GDM1 (cell line): ENCODE measurements at regions not wholly inside any gene's neighbourhood (a gene's known extent, or its start where the extent isn't known, plus 50 kb on each side); places are given as distances from the start of the nearest gene placed in this dataset.
"Not testable (repeated sequence)": the region's sequence is repeated elsewhere in the genome, so short reads cannot be mapped to it uniquely, and the experiment has no call there.

ENCODE experiments used
- DNase-seq: peaks from one replicate; lab custom pipeline; 2025; lab: John Stamatoyannopoulos, UW

DNA sequence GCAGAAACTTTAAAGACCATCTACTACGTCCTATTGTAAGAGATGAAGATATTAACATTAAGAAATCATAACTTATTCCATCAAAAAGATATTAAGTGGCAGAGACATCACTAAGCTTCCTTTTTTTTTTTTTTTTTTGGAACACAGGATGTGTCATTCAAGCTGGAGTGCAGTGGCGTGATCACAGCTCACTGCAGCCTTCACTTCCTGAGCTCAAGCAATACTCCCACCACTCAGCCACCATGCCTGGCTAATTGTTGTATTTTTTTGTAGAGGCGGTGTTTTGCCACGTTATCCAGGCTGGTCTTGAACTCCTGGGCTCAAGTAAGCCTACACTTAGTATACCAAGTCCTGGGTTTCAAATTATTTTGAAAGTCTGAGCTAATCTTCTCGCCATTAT, 169.7 kb upstream of the KCTD7 start:
- peak; percentile 42 for DNase-seq

DNA sequence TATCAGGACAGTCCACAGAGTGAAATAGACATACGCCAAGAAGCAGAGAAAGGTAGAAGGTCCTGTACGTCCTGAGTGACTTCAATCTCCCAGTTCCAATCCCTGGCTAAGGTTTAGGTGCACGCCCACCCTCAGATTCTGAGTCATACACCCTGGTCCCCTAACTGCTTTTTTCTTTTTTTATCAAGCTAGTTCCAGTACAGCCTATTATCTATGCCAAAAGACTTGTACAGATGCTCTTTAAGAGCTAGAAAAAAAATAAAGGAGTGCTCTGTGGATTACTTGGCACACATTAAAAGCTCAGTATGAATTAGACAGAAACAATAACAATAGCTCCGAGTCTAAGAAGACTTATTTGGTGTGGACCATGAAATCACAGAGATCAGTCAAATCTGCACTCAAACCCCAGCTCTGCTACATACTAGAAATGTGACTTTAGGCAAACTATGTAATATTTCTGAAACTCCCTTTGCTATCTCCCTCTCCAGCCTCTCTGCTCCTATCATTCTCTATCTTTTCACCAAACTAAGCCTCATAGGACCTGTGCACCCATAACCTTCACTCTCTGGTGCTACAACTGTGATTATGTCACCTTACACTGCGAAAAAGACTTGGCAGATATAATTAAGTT, 168.8 kb upstream of the KCTD7 start:
- DNase-seq: not testable (repeated sequence)

DNA sequence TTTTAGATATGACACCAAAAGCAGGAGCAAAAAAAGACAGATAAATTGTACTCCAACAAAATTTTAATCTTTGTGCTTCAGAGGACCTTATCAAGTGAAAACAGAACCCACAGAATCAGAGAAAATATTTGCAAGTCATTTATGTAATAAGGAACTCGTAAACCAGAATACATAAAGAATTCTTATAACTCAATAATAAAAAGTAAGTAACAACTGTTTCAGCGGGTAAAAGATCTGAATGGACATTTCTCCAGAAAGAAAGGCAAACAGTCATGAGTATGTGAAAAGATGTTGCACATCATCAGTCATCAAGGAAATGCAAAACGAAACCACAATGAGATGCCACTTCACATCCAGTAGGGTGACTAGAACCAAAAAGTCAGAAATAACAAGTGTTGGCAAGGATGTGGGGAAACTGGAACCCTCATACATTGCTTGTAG, 167.7 kb upstream of the KCTD7 start:
- no peak for DNase-seq

DNA sequence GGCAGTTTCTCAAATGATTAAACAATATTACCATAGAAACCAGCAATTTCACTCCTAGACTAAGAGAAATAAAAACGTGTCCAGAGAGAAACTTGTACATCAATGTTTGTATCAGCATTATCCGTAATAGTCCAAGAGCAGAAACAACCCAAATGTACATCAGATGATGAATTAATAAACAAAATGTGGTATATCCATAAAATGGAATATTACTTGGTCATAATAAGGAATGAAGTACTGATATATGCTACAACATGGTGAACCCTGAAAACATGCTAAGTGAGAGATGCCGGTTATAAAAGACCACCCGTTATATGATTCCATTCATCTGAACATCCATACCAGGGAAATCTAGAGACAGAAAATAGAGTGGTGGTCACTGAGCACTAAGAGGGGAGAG, 167.3 kb upstream of the KCTD7 start:
- DNase-seq: not testable (repeated sequence)

DNA sequence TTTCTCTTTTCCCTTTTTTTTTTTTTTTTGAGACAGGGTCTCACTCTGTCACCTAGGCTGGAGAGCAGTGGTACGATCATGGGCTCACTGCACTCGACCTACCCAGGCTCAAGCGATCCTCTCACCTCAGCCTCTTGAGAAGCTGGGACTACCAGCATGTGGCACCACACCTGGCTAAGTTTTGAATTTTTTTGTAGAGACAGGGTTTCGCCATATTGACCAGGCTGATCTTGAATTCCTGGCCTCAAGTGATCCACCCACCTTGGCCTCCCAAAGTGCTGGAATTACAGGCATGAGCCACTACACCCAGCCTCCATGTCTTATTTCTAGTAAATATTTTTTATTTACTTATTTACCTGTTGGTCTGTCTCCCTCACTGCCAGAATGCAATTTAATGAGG, 165.8 kb upstream of the KCTD7 start:
- not testable (repeated sequence) for DNase-seq

DNA sequence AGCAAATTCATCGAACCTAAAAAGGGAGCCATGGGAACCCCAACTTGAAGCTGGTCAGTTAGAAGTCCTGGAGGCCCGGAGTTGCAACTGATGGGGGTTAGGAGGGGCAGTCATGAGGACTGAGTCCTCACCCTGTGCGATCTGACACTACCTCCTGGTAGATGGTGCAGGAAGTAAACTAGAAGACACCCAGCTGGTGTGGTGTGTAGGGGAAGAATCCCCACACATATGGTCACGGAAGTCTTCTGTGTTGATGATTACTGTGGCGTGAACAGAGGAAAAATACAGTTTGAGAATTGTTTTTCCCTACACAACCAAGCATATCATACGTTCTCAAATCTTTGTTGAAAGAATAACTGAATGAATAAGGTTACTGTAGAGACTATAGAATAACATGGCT, 164.6 kb upstream of the KCTD7 start:
- no peak for DNase-seq

DNA sequence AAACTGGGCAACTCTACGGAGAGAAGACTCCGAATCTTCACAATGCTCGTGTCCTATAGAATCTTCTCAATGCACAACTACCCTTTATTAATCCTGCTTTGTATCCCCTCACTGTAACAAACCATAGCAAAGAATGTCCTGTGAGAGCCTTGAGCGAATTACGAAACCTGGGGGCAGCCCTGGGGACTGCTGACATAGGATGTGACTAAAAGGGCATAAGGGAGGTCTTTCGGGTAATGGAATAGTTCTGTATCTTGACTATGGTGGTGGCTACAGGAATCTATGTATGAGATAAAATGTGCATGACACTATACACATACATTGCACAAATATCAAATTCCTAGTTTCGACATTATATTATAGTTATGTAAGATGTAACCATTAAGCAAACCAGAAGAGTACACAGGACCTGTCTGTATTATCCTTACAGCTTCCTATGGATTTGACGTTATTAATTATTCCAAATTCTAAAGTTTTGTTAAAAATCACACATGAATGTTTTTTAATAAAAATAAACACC, 162.5 kb upstream of the KCTD7 start:
- no peak for DNase-seq

DNA sequence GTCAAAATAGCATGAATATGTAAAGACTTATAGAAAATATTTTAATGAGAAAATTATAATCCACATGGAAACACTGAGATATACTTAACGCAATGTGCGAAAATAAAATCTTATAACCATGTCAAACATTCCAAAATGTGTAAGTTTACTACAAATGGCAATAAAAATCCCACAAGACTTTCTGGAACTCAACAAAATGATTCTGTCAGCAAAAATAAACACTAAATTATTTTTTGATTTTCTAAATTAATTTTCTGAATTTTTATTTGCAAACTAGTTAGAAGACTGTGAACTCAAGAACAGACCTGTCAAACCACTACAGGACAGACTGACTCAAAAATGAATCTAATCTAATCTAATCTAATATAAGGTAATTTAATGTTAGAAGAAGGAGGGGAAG, 160.8 kb upstream of the KCTD7 start:
- DNase-seq: no peak

DNA sequence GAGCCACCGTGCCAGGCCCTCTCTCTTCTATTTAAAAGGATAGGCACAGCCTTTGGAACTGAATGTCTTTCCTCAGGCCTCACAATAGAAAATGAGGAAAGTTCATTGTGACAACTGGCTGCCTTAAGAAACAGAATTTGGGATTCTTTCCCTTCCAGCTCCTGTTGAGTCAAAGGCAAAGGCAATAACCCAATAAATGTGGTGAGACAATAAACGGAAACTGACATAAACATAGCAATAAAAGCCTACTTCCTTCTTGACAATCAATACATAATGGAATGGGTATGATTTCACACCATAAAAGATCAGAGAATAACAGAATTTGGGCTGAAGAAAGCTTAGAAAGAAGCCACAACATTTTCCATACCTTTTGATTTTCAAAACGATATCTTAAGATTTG, 155.6 kb upstream of the KCTD7 start:
- DNase-seq: not testable (repeated sequence)

DNA sequence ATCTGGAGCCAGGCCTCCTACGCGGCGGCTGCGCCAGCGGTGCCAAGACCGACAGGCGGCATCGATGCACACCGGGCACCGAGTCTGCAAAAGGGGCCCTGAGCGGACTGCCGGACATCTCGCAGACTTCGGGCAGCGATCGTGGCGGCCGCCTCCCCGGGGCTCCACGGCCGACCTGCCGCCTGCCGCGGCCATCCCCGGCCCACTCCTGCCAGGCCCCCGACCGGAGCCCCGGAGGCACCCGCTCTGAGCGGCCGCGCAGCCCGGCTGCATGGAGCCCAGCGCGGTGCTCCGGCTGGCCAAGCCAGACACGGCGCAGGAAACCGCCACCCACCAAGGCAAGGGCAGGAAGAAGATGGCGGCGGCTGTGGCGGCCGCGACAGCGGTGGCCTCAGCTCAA, 154.2 kb upstream of the KCTD7 start:
- no peak for DNase-seq

DNA sequence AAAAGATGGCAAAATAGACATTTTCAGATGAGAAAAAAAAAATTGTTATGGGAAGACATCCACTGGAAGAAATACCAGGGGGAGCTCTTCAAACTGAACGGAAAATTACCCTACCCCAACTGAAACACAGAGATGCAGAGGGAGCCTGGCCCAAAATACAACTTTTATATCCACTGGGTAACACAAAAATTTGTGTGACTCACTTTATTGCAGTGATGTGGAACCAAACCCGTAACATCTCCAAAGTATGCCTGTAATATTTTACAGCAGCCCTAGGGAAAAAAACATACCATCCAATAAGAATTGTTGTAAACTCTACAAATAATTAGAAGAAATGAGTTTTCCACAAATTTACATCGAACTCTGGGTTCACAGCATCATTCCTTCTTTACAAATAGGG, 152.6 kb upstream of the KCTD7 start:
- DNase-seq: not testable (repeated sequence)

DNA sequence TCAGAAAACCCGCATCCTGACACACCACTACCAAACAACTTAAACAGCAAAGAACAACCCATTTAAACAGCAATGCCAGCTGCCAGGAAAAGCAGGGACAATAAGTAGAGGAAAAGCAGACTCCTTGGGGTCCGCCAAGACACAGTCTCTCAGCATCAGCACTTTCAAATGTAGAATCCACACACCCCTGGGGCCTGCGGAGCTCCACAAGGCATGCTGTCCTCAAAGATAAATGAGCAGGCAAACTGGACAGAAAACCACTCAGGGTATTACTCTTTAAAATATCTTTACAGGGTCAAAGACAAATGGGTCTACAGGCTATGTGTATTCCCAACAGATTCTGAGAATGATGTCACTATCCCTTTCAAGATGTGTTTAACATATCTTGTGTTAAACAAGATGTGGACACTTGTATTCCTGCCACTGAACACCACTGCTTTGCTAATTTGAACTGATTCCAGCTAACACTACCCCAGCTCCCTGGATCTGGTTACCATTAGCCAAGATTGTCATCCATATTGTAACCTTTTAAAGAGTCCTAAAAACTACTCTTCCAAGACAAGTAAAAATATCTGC, 150.8 kb upstream of the KCTD7 start:
- not testable (repeated sequence) for DNase-seq

DNA sequence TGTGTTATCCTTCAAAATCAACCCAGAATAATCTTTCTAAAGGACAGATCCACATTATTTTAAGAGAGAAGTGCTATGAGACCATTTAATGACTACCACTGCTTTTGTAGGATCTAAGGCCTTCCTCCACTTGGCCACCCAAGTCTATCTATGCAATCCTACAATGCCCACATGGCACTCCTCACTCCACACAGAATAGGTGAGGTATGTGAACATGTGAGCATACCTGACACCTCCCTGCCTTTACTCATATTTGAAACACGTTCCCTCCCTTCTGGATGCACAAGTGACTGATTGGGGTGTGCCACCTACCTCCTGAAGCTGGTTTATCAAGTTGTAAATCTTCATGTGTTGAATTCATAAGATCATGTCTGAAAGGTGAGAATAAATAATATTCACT, 147.5 kb upstream of the KCTD7 start:
- DNase-seq: not testable (repeated sequence)

DNA sequence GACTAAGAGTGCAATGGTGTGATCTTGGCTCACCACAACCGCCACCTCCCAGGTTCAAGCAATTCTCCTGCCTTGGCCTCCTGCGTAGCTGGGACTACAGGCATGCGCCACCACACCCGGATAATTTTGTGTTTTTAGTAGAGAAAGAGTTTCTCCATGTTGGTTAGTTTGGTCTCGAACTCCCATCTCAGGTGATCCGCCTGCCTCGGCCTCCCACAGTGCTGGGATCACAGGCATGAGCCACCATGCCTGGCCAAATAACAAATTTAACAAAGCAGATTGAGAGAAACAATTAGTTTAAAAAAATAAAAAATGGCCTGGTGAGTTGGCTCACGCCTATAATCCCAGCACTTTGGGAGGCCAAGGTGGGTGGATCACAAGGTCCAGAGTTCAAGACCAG, 139.6 kb upstream of the KCTD7 start:
- not testable (repeated sequence) for DNase-seq

DNA sequence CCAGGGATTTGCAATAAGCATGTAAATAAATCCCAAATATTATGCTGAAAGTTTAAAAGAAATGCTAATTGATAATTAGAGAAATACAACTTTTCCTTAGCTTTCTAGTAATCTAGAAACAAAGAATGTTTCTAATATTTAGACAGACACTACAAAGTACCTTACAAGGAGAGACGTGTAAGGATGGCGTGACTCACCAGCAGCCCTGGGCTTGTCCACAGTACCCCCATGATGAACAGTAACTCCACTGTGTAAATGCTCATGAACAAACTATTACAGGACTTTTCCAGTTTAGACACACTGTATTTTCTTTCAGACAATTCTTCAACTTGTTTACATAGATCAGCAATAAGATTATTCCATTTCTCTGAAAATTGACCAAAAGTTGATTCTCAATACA, 138.9 kb upstream of the KCTD7 start:
- not testable (repeated sequence) for DNase-seq

DNA sequence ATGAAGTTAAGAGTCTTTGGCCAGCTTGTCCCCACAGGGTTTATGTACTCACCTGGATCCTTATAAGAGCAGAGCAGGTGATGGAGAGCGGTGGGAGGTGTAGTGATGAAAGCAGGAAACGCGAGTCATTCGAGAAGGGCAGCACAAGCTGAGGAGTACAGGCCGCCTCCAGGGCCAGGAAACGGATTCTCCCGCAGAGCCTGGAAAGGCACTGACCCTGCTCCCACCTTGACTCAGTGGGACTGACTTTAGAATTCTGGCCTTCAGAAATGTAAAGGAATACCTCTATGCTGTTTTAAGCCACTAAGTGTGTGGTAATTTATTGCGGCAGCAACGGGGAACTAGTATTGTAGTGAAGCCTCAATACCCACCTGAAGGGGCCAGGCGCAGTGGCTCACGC, 137.7 kb upstream of the KCTD7 start:
- DNase-seq: not testable (repeated sequence)

DNA sequence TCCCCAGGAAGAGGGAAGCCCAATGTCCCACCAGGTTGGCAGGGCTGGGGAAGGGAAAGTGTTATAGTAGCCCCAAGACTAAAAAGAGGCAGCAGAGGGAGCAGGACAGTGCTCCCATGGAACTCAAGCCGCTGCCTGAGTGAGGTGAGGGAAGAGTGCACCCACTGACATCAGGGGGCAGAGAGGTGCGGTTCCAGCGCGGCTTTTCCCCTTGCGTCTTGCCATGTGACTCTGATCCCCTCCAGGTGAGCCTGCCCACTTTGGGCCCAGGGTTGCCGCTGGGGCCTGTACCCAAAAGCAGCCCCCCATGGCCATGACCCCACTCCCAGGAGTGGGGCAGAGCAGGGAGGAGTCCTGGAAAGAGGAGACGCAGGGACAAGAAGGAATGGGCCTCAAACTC, 136.3 kb upstream of the KCTD7 start:
- not testable (repeated sequence) for DNase-seq

DNA sequence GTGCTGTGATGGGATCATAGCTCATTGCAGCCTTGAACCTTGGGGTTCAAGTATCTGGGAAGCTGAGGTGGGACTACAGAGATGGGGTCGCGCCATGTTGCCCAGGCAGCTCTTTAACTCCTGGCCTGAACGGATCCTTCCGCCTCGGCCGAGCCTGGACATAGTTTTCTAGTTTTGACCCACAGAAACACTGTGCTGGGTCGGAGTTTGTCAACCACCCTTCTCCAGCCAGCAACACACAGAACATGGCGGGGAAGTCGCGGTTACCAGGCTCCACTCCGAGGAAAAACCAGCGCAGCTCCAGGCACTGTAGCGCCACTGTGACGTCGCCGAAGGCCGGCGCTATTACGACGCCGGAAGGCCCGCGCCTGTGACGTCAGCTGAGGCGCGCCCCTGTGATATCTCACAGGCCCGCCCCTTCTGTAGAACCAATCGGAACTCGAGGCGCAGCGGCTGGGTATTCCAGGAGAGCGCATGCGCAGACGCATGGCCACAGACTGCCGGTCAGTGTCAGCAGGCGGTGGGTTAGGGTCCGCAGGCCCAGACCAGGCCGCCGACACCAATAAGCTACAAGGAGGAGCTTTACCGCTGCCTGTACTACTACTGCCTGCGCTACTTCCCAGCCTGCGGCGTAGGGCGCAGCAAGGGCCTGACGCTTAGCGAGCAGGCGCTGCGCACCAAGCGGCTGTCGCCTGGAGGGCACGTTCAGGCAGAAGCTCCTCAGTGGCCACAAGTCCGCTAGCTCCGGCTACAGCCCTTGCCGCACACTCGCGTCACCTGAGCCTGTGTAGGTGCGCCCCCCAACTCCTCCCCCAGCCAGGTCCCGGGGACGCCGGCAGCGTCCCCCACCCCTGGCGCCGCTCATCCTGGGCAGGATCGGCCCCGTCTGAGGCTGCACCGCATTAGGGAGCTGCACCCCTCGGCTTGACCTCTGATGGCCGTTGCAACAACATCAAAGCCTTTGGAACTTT, 135.2 kb upstream of the KCTD7 start:
- peak; percentile 96 for DNase-seq

DNA sequence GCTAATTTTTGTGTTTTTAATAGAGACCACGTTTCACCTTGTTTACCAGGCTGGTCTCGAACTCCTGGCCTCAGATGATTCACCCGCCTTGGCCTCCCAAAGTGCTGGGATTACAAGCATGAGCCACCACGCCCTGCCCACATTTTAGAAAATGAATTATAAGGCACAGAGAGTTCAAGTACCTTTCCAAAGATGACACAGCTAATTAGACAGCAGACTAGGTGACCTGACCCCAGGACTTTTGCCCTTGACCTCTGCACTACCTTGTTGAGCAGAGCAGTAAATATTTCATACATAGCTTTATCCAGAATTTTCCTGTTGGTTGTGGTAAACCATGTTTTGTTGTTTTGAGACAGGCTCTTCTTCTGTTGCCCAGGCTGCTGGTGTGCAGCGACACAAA, 131.3 kb upstream of the KCTD7 start:
- no peak for DNase-seq

DNA sequence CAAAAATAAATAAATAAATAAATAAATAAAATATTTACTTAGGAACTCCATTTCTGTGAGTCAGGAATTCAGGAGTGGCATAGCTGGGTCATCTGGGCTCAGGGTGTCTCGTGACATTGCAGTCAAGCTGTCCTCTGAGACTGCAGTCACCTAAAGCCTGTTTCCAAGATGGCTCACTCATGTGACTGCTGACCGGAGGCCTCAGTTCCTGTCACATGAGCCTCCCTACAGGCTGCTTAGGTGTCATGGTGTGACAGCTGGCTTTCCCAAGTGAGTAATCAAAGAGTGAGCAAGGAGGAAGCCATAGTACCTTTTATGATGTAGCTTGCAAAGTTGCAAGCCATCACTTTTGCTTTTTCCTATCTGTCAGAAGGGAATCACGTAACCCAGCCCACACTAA, 128.6 kb upstream of the KCTD7 start:
- no peak for DNase-seq

DNA sequence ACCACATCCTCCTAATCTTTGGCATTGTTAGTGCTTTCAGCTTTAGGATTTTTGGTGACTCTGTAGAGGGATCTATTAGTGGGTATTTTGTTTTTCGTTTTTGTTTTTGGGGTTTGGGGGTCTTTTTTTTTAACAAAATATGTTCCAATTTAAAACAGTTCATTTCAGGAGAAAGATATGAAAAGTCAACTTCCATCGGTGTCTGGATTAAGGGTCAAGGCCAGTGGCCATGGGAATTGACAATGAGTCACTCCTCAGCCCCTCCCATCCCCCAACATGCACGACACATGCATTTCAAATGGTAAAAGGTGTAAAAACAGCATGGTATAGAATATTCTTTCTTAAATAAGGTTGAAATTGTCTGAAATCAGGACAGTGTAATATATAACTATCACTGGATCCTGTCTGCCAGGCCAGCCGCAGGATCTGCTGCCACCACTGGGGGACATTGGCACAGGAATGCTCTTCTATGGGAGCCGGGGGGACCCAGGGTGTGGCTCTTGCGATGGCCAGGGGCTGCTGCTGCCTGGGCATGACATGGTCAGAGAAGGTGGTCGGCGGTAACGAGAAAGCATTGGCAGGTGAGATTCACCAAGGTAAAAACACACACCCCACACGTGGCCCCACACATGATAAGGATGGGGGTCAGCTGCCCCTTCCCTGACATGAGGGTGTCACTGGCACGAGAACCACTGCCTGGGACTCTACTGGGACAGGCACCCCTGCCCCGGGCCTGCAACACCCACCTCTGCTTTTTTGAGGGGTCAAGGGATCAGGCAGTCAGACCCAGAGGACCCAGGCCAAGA, 126.2 kb upstream of the KCTD7 start:
- no peak for DNase-seq

DNA sequence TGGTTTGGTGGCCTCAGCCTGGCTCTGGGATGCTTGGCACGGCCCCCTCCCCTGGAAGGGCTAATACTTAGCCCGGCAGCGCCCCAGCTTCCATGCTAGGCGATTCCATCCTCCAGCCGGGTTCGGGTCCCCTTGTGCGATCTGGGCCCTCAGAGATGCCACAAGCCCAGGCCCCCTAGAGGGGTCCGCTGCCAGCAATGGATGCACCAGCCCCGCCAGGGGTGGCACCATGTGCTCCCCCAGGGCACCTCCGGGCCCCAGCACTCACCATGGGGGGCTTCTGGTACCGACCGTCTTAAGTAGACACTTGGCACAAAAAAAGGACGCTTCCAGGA, 125.7 kb upstream of the KCTD7 start:
- no peak for DNase-seq
